T-helper 17 cell (primary cell): ENCODE measurements at regions not wholly inside any gene's neighbourhood (a gene's known extent, or its start where the extent isn't known, plus 50 kb on each side); places are given as distances from the start of the nearest gene placed in this dataset.

Source experiments
- ATAC-seq: fragments of 150-1000 bp; cut with Tn5 transposase; 2 replicates; pipeline ENCODE4 v1.10.0; 2021; ENCODE audit warnings: mild to moderate bottlenecking, moderate library complexity
- DNase-seq, 3 donors: peaks; one replicate each; pipeline versions ENCODE4 v3.0.0 to v3.0.0-alpha.2; 2020 to 2021
- H3K9me3 ChIP-seq: one replicate; pipeline ENCODE4 v1.7.0; 2013; ENCODE audit warnings: low read length, mild to moderate bottlenecking; ENCODE audit not compliant: control insufficient read depth, poor library complexity, severe bottlenecking
- H3K27ac Mint-ChIP-seq: one replicate; pipeline ENCODE4 v1.8.0; 2022; ENCODE audit warnings: mild to moderate bottlenecking, moderate library complexity, mixed read lengths
- H3K27me3 Mint-ChIP-seq: one replicate; pipeline ENCODE4 v1.8.0; 2022; ENCODE audit warnings: mixed read lengths
- H3K36me3 Mint-ChIP-seq: one replicate; pipeline ENCODE4 v1.8.0; 2022; ENCODE audit warnings: low read depth, mixed read lengths
- H3K4me1 Mint-ChIP-seq: one replicate; pipeline ENCODE4 v1.8.0; 2022; ENCODE audit warnings: mild to moderate bottlenecking, mixed read lengths
- H3K4me3 Mint-ChIP-seq: one replicate; pipeline ENCODE4 v1.8.0; 2022; ENCODE audit warnings: mild to moderate bottlenecking, moderate library complexity, mixed read lengths

DNA sequence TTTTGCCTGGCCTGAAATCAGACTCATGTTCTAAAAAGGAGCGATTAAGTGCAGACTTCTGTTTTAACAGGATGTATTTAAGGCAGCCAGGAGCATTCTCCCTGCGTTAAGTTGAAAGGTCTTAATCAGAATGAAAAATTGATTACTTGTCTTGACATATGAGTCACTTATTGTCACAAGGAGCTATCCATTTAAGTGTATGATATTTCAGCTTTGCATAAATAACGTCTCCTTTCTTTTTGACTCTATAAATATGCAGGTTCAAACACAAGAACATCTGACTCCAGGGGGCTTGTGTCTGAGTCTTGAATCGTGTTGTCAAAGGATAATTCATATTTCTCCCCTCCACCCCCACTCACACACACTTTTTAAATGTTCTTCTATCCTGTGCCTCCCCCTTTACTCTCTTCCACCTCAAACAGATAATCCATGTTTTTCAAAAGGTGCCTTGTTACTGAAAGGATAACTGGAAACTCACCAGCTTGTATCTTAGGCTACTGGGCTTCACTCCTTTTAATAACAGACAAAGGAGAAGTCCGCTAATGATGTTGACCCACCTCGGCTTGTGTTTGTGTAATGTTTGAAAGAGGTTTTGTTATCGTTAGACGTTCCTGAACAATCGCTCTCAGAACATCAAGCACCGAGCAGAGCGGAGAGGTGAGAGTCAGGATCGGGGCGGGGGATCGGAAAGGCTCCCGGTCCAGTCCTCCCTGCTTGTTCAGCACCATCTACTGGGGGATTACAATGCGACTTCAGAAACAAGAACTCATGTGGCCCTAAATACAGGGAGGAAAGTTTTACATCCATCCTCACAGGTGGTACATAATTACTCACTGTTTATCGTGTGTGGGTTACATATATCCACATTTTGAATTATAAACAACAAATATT lies 107.5 kb upstream of the RPL34 start:
- no peak for DNase-seq
- Mint-ChIP-seq H3K27ac (no peak overlapping the region), H3K4me3 (peak overlapping the region; percentile 63), H3K4me1 (peaks cover 9% of the 10 kb centered on the region), H3K36me3 (no peaks in the 10 kb centered on the region), H3K27me3 (peaks cover 18% of the 10 kb centered on the region)
- no peaks in the 10 kb centered on the region for H3K9me3 ChIP-seq
- peak; percentile 47 for ATAC-seq

DNA sequence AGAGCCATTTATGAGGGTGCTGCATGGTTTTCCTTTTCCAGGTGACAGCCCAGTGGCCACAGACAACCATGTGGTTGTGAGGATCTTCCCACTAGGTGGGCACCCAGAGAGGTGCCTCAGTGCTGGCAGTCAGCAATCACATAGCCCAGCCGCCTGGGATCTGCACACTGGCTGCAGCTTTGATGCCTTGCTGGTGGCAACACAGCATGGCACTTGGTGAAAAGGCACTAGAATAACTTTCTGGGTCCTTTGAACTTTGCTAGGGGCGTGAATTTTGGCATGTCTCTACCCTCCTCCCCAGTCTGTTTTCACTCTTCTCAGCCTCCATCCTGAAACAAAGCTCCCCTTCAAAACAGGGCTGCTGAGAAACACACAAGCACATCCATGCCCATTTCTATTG lies 108.8 kb upstream of the RPL34 start:
- no peaks in the 10 kb centered on the region for H3K9me3 ChIP-seq
- DNase-seq (no peak), ATAC-seq (no peak)
- H3K4me1 Mint-ChIP-seq, result peaks cover 8% of the 10 kb centered on the region
- peaks cover 18% of the 10 kb centered on the region for H3K27me3 Mint-ChIP-seq
- H3K27ac Mint-ChIP-seq, result no peak overlapping the region
- H3K36me3 Mint-ChIP-seq, result no peaks in the 10 kb centered on the region
- no peak overlapping the region for H3K4me3 Mint-ChIP-seq

DNA sequence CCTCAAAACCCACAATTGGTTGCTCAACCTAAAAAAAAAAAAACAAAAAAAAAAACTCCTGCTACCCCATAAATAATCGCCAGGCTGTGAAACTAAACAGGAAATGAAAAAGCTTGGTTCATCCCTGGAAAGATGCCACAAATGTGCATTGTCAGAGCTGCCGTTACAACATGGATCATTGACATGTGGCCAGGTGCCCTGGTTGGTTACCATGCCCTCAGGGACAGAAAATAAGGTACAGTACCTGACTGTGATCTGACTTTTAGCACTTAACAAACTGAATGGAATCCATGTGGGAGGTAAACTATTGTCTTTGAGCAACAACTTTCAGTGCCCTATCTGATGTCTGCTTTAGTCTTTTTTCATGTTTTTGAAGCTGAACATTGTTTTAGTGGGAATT lies 118.0 kb upstream of the RPL34 start:
- ATAC-seq (no peak), DNase-seq (no peak)
- H3K9me3 ChIP-seq, result no peaks in the 10 kb centered on the region
- Mint-ChIP-seq H3K4me3 (no peak overlapping the region), H3K36me3 (peaks cover 2% of the 10 kb centered on the region), H3K27ac (no peak overlapping the region), H3K27me3 (no peaks in the 10 kb centered on the region), H3K4me1 (no peaks in the 10 kb centered on the region)

DNA sequence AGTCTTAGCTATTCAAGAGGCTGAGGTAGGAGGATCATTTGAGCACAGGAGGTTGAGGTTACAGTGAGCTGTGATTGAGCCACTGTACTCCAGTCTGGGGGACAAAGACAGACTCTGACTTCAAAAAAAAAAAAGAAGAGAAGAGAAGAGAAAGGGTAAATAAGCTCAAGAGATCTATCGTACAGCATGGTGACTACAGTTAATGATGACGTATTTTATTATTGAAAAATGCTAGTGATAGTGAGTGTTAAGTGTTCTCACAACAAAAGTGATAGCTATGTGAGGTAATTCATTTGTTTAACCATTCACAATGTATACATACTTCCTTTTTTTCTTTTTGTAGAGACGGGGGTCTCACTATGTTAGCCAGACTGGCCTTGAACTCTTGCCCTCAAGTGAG lies 121.5 kb upstream of the RPL34 start:
- H3K9me3 ChIP-seq, result peaks cover 3% of the 10 kb centered on the region
- DNase-seq, result no peak
- ATAC-seq, result no peak
- H3K27ac Mint-ChIP-seq, result no peak overlapping the region
- H3K27me3 Mint-ChIP-seq, result no peaks in the 10 kb centered on the region
- peaks cover 2% of the 10 kb centered on the region for H3K36me3 Mint-ChIP-seq
- no peak overlapping the region for H3K4me3 Mint-ChIP-seq
- no peaks in the 10 kb centered on the region for H3K4me1 Mint-ChIP-seq

DNA sequence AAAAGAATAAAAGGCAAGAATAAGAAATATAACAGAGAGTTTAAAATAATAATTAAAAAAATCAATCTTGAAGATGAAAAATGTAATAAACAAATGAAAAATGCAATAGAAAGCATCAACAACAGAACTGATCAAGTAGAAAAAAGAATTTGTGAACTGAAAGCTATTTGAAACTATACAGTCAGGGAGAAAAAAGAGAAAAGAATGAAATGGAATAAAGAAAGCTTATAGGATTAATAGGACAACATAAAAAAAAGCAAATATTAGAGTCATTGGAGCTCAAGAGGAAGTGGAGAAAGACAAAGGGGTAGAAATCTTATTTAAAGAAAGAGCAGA lies 126.8 kb upstream of the RPL34 start:
- Mint-ChIP-seq H3K27me3 (no peaks in the 10 kb centered on the region), H3K4me3 (no peak overlapping the region), H3K36me3 (peaks cover 2% of the 10 kb centered on the region), H3K4me1 (no peaks in the 10 kb centered on the region), H3K27ac (no peak overlapping the region)
- ATAC-seq (no peak), DNase-seq (no peak)
- H3K9me3 ChIP-seq, result peaks cover 15% of the 10 kb centered on the region

DNA sequence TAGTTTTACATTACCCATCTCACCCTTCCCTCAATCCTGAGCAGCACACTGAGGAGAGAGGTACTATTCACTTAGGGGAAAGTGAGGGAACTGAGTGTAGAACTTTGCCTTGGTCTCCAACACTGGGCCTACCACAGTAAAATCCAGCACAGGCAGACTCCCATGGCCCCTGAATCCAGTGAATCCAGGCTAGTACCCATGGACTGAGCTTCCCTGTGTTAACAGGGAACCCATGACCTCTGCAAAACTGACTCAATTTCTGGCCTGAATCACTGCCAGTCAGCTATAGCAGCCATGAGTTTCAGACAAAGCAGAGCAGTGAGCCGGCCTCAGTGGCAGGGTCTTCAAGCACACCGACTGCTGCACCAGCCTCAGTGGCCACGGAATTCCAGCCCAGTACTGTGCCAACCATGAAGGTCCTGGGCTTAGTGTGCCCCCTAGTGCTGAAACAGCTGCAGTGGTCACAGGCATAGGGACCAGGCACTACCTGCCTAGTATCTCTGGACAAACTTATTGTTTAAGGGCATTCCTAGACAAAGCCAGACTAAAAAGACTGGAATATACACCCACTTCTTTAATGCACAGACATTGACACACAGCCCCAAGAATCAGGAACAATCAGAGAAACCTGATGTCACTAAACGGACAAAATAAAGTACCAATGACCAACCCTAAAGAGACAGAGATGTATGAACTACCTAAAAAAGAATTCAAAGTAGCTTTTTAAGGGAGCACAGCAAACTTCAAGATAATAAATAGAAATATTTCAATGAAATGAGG lies 127.4 kb upstream of the RPL34 start:
- Mint-ChIP-seq H3K4me1 (no peaks in the 10 kb centered on the region), H3K27me3 (no peaks in the 10 kb centered on the region), H3K4me3 (no peak overlapping the region), H3K27ac (no peak overlapping the region), H3K36me3 (no peaks in the 10 kb centered on the region)
- H3K9me3 ChIP-seq, result peaks cover 15% of the 10 kb centered on the region
- ATAC-seq (peak; percentile 65), DNase-seq (peak in 1 of 3 donors; percentile 13)

DNA sequence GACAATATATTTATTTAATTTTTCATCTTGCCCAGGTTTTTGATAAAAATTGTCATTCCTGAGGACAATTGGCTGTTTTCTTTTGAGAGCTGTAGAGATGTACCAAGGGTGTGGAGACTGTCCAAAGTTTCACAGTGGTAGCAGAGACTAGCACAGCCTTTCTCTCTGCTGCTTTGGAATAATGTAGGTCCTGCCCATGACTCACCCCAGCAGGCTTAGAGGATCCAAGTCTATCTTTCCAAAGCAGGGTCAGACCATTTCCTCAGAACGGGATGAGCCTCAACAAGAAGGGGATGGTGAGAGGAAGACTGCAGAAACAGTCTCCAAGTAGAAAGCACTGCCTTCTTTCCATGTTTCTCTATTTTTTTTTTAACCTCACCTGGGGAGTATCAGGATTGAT lies 131.5 kb upstream of the RPL34 start:
- Mint-ChIP-seq H3K4me1 (peaks cover 8% of the 10 kb centered on the region), H3K36me3 (no peaks in the 10 kb centered on the region), H3K27ac (no peak overlapping the region), H3K4me3 (no peak overlapping the region), H3K27me3 (no peaks in the 10 kb centered on the region)
- DNase-seq (no peak), ATAC-seq (no peak)
- H3K9me3 ChIP-seq, result peaks cover 11% of the 10 kb centered on the region

DNA sequence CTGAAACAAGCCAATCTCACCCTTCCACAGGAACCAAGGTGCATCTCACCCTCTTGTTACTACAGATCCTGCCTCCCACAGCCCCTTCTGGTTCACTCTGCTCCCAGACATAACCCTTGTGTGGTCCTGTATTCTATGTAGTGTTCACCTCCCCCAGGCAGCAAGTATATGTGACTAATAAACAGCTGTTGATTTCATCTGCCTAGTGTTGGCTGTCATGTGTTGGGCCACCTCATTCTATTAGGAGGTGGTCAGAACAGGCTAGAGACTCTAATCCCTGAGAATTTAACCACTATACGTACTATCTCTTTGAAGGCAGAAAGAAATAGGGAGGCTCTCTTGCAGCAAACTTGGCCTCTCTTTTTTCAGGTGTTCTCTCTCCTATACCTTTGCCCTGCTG lies 134.3 kb upstream of the RPL34 start:
- Mint-ChIP-seq H3K27ac (no peak overlapping the region), H3K4me3 (no peak overlapping the region), H3K4me1 (peaks cover 18% of the 10 kb centered on the region), H3K27me3 (no peaks in the 10 kb centered on the region), H3K36me3 (no peaks in the 10 kb centered on the region)
- H3K9me3 ChIP-seq, result no peaks in the 10 kb centered on the region
- no peak for DNase-seq
- no peak for ATAC-seq

DNA sequence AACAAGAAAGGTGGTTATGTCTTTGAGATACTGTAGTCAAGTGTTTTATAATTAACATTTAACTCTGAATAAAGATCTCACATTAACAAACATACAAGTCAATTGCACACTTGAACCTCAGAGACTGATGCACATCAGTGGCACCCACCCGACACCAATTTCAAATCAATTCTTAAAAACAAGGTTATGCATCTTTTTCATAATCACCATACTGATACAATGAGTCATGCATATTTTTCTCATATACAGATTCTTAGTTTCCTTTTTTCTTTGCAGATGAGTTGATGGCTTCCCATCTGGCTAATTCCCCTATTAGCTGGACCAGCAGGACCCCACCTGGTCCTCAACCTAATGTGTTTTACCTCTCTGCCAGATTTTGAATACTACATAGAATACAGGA lies 136.2 kb upstream of the RPL34 start:
- H3K9me3 ChIP-seq, result no peaks in the 10 kb centered on the region
- Mint-ChIP-seq H3K4me3 (no peak overlapping the region), H3K4me1 (peaks cover 18% of the 10 kb centered on the region), H3K27ac (peak overlapping the region; percentile 45), H3K36me3 (no peaks in the 10 kb centered on the region), H3K27me3 (no peaks in the 10 kb centered on the region)
- DNase-seq, result no peak
- ATAC-seq, result no peak

DNA sequence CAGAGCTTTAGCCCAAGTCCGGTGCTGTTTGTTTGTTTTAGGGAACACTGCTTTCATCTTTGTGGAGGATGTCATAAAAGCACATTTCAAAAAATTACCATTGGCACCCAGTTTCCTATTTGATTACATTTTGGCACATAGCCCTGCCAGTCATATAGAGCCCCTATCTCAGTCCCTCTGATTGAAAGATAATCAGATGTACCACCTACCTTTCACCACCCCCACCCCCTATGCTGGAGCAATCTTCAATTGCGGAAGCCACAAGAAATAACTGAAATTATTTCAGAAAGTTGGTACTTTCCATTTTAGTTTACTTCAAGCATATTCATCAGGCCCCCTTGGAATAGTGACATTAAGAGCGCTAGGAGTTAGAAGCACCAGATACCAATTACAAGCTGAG lies 136.7 kb upstream of the RPL34 start:
- Mint-ChIP-seq H3K27ac (peak overlapping the region; percentile 45), H3K27me3 (no peaks in the 10 kb centered on the region), H3K4me1 (peaks cover 18% of the 10 kb centered on the region), H3K36me3 (no peaks in the 10 kb centered on the region), H3K4me3 (peak overlapping the region; percentile 76)
- no peak for ATAC-seq
- no peak for DNase-seq
- no peaks in the 10 kb centered on the region for H3K9me3 ChIP-seq

DNA sequence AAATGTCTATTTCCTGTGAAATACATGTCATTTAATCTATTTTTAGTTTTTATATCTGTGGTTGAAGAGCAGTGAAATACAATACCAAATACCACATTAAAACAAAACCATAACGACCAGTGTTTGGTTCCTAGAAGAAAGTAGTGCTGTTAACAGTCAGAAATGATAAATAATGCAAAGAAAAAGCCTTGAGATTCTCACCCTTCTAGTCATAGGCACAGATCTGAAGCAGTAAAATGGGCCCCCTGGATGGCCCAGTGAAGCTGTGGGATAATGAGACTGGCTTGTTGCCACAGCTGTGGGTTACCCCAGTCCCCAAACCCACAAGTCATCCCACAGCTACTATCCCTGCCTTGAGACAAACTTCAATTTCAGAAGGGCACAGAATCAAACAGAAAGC lies 137.3 kb upstream of the RPL34 start:
- Mint-ChIP-seq H3K27me3 (no peaks in the 10 kb centered on the region), H3K36me3 (no peaks in the 10 kb centered on the region), H3K27ac (peak overlapping the region; percentile 45), H3K4me1 (peaks cover 21% of the 10 kb centered on the region), H3K4me3 (peak overlapping the region; percentile 76)
- no peaks in the 10 kb centered on the region for H3K9me3 ChIP-seq
- ATAC-seq (peak; percentile 46), DNase-seq (no peak)

DNA sequence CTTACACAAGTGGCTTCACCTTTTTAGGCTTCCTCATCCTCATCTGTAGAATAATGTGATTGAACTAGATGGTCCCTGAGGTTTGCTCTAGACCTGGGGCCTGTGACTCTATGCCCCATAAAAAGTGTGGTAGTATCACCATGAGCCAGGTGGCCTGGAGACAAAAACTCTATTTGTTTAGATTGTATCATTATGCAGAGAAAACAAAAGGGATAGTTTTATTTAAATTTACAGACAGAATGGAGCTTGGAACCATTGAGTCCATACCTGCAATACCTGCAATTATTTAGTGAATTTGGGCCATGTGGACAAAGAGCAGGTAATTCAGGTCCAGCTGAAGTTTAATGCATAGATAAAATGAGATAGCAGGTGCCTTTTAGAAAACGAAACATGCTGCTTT lies 139.5 kb upstream of the RPL34 start:
- H3K27me3 Mint-ChIP-seq, result no peaks in the 10 kb centered on the region
- no peak for ATAC-seq
- H3K9me3 ChIP-seq, result no peaks in the 10 kb centered on the region
- H3K4me1 Mint-ChIP-seq, result peaks cover 21% of the 10 kb centered on the region
- no peaks in the 10 kb centered on the region for H3K36me3 Mint-ChIP-seq
- H3K4me3 Mint-ChIP-seq, result no peak overlapping the region
- no peak overlapping the region for H3K27ac Mint-ChIP-seq
- no peak for DNase-seq

DNA sequence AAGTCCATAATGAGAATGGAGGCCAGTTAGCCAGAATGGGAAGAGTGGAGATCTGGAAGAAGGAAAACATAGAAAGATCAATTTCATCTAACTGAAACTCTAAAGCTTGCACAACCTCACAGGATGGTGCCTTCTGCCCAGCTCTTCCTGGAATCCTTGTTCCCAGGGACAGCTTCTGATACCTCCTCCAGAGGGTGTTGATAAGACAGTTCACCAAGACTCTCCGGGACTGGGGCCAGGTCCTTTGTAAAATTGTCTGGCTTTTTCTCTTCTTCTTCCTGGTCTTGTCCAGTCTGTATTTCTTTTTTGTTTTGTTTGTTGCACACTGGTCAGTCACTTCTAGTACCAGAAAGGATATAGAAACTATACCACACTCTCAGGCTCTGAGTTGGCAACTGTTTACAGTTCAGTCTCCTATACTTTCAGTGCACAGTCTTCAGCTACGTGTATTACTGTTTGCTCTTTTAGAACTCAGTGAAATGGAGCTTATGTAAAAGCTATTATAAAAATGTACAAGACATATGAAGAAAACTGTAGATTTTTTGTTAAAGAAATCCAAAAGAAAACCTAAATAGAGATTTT lies 142.8 kb upstream of the RPL34 start:
- no peaks in the 10 kb centered on the region for H3K27me3 Mint-ChIP-seq

More for the DNA sequence above, 142.8 kb upstream of the RPL34 start:
- Mint-ChIP-seq H3K27ac (no peak overlapping the region), H3K4me1 (peaks cover 5% of the 10 kb centered on the region), H3K4me3 (no peak overlapping the region), H3K36me3 (no peaks in the 10 kb centered on the region)
- H3K9me3 ChIP-seq, result no peaks in the 10 kb centered on the region
- no peak for ATAC-seq
- no peak for DNase-seq
